A673 (cell line): ENCODE measurements at regions not wholly inside any gene's neighbourhood (a gene's known extent, or its start where the extent isn't known, plus 50 kb on each side); places are given as distances from the start of the nearest gene placed in this dataset.

Experiments used
- BruUV-seq: library from RNA; stranded (reverse); fragments of 400-500 nt; replicated peaks from 2 replicates; lab custom pipeline; 2021; lab: Mats Ljungman, UMichigan
- CTCF ChIA-PET: fragments of 300-600 bp; sonication (Branson Sonifier 250); formaldehyde crosslinking; loops from one replicate; lab custom pipeline; 2022; ENCODE audit warnings: antibody characterized with exemption; lab: Charles Lee
- POLR2A ChIA-PET: fragments of 300-600 bp; sonication (Branson Sonifier 250); formaldehyde crosslinking; loops from one replicate; lab custom pipeline; 2022; ENCODE audit warnings: antibody characterized with exemption; ENCODE audit not compliant: low non-redundant PET; lab: Charles Lee
- DNase-seq: peaks from one replicate; pipeline ENCODE4 v3.0.0-alpha.2; 2015; ENCODE audit warnings: low spot score
- H3K27ac ChIP-seq: fragments of 200-600 bp; sonication (generic); 2 replicates; pipeline ENCODE4 v1.5.1; 2016; ENCODE audit warnings: mixed run types, low read depth, mild to moderate bottlenecking, mixed read lengths, antibody characterized with exemption, low read length; ENCODE audit not compliant: poor library complexity, severe bottlenecking
- H3K27me3 ChIP-seq: fragments of 200-600 bp; sonication (generic); replicated peaks from 2 replicates; pipeline ENCODE4 v1.6.1; 2017; ENCODE audit warnings: mixed run types, low read depth, mild to moderate bottlenecking, mixed read lengths, antibody characterized with exemption, low read length; ENCODE audit not compliant: insufficient read depth, poor library complexity
- H3K36me3 ChIP-seq: fragments of 200-600 bp; sonication (generic); 2 replicates; pipeline ENCODE4 v1.6.1; 2016; ENCODE audit warnings: mixed run types, mild to moderate bottlenecking, mixed read lengths, antibody characterized with exemption, low read length; ENCODE audit not compliant: insufficient read depth, poor library complexity, severe bottlenecking
- H3K4me1 ChIP-seq: fragments of 200-600 bp; sonication (generic); 2 replicates; pipeline ENCODE4 v1.6.1; 2017; ENCODE audit warnings: mixed run types, mild to moderate bottlenecking, mixed read lengths, antibody characterized with exemption, low read length; ENCODE audit not compliant: insufficient read depth, poor library complexity, severe bottlenecking
- H3K4me3 ChIP-seq: fragments of 200-600 bp; sonication (generic); 2 replicates; pipeline ENCODE4 v1.5.1; 2016; ENCODE audit warnings: low read depth, mixed run types, mild to moderate bottlenecking, mixed read lengths, low read length; ENCODE audit not compliant: poor library complexity, severe bottlenecking
- H3K9me3 ChIP-seq: fragments of 200-600 bp; sonication (generic); 2 replicates; pipeline ENCODE4 v1.6.1; 2016; ENCODE audit warnings: mixed run types, low read depth, mild to moderate bottlenecking, mixed read lengths, antibody characterized with exemption, low read length; ENCODE audit not compliant: poor library complexity, severe bottlenecking
- CTCF ChIP-seq: fragments of 300-800, 200-600 bp; sonication (generic); conservative IDR thresholded peaks from 2 replicates; pipeline ENCODE4 v1.5.1; 2017; ENCODE audit warnings: low read depth, mild to moderate bottlenecking, antibody characterized with exemption, low read length, moderate library complexity, mixed read lengths
- EZH2 ChIP-seq: fragments of 200-600 bp; sonication (generic); IDR thresholded peaks from 2 replicates; pipeline ENCODE4 v1.6.1; 2017; ENCODE audit warnings: borderline replicate concordance, low read depth, mild to moderate bottlenecking, mixed read lengths, antibody characterized with exemption, low read length; ENCODE audit not compliant: poor library complexity, severe bottlenecking
- intact Hi-C: fragments of 100-400 bp; cut with micrococcal nuclease; formaldehyde crosslinking; loops from one replicate; pipeline ENCODE4 v1.10.0; 2022; ENCODE audit not compliant: unreplicated experiment

GRCh38 chr18:41071826-41072225 is 883.2 kb upstream of the PIK3C3 start:
- H3K4me1 ChIP-seq, result no peaks in the 10 kb centered on the region
- POLR2A ChIA-PET, result no interaction called here
- TF ChIP-seq CTCF (no peak), EZH2 (no peak)
- intact Hi-C loops, result no loop called here
- no peak overlapping the region for H3K27ac ChIP-seq
- no TSS peak for BruUV-seq
- no peaks in the 10 kb centered on the region for H3K9me3 ChIP-seq
- CTCF ChIA-PET, result no interaction called here
- DNase-seq, result no peak
- H3K4me3 ChIP-seq, result no peak overlapping the region
- no peaks in the 10 kb centered on the region for H3K27me3 ChIP-seq
- H3K36me3 ChIP-seq, result no peaks in the 10 kb centered on the region

GRCh38 chr18:41069167-41069566 is 885.9 kb upstream of the PIK3C3 start:
- TF ChIP-seq EZH2 (no peak), CTCF (no peak)
- ChIA-PET CTCF (no interaction called here), POLR2A (no interaction called here)
- no peak for DNase-seq
- no TSS peak for BruUV-seq
- Histone ChIP-seq H3K36me3 (no peaks in the 10 kb centered on the region), H3K27me3 (no peaks in the 10 kb centered on the region), H3K9me3 (no peaks in the 10 kb centered on the region), H3K27ac (no peak overlapping the region), H3K4me3 (no peak overlapping the region), H3K4me1 (no peaks in the 10 kb centered on the region)
- intact Hi-C loops, result no loop called here

- no peak overlapping the region for H3K27ac ChIP-seq
- H3K4me1 ChIP-seq, result no peaks in the 10 kb centered on the region
- no peaks in the 10 kb centered on the region for H3K36me3 ChIP-seq
- CTCF ChIA-PET, result no interaction called here
- POLR2A ChIA-PET, result no interaction called here
- H3K27me3 ChIP-seq, result no peaks in the 10 kb centered on the region
- DNase-seq, result no peak
- intact Hi-C loops, result no loop called here
- TF ChIP-seq EZH2 (no peak), CTCF (no peak)
- no TSS peak for BruUV-seq
- H3K4me3 ChIP-seq, result no peak overlapping the region
- H3K9me3 ChIP-seq, result no peaks in the 10 kb centered on the region
These were observed 890.1 kb upstream of the PIK3C3 start for GRCh38 chr18:41064916-41065315.
